Endodermal cell (in vitro differentiated cells): ENCODE measurements at regions not wholly inside any gene's neighbourhood (a gene's known extent, or its start where the extent isn't known, plus 50 kb on each side); places are given as distances from the start of the nearest gene placed in this dataset.

Experiments
- DNase-seq: peaks from one replicate; pipeline ENCODE4 v3.0.0-alpha.2; 2017
- H3K27ac ChIP-seq: 2 replicates; pipeline ENCODE4 v1.5.1; 2013; ENCODE audit warnings: mild to moderate bottlenecking, low read depth, low read length, moderate library complexity
- H3K27me3 ChIP-seq: 2 replicates; pipeline ENCODE4 v1.6.1; 2013; ENCODE audit warnings: mild to moderate bottlenecking, low read length, moderate library complexity; ENCODE audit not compliant: insufficient read depth, control insufficient read depth, poor library complexity, severe bottlenecking
- H3K36me3 ChIP-seq: 2 replicates; pipeline ENCODE4 v1.7.0; 2013; ENCODE audit warnings: mild to moderate bottlenecking, low read length, moderate library complexity; ENCODE audit not compliant: control insufficient read depth, insufficient read depth
- H3K4me1 ChIP-seq: one replicate; pipeline ENCODE4 v1.7.0; 2013; ENCODE audit warnings: low read length; ENCODE audit not compliant: control insufficient read depth, insufficient read depth
- H3K4me3 ChIP-seq: 2 replicates; pipeline ENCODE4 v1.5.1; 2013; ENCODE audit warnings: mild to moderate bottlenecking, low read length, moderate library complexity
- H3K9ac ChIP-seq: 2 replicates; pipeline ENCODE4 v1.6.1; 2013; ENCODE audit warnings: mild to moderate bottlenecking, low read length, moderate library complexity; ENCODE audit not compliant: poor library complexity, severe bottlenecking; ENCODE audit errors: extremely low read depth
- H3K9me3 ChIP-seq: 2 replicates; pipeline ENCODE4 v1.6.1; 2013; ENCODE audit warnings: mild to moderate bottlenecking, low read length, moderate library complexity; ENCODE audit not compliant: control insufficient read depth
- H3K27ac Mint-ChIP-seq: 2 replicates; pipeline ENCODE4 v1.8.0; 2020; ENCODE audit warnings: mixed read lengths
- H3K27me3 Mint-ChIP-seq: 2 replicates; pipeline ENCODE4 v1.8.0; 2021; ENCODE audit warnings: mild to moderate bottlenecking, mixed read lengths; ENCODE audit not compliant: insufficient read depth
- H3K36me3 Mint-ChIP-seq: 2 replicates; pipeline ENCODE4 v1.8.0; 2020; ENCODE audit warnings: low read depth, mixed read lengths
- H3K4me1 Mint-ChIP-seq: 2 replicates; pipeline ENCODE4 v1.8.0; 2020; ENCODE audit warnings: mixed read lengths
- H3K4me3 Mint-ChIP-seq: 2 replicates; pipeline ENCODE4 v1.8.0; 2020; ENCODE audit warnings: mild to moderate bottlenecking, moderate library complexity, mixed read lengths
- H3K9me3 Mint-ChIP-seq: 2 replicates; pipeline ENCODE4 v1.8.0; 2020; ENCODE audit warnings: mild to moderate bottlenecking, mixed read lengths
- WGBS, 2 experiments: methylation state at CpG; one replicate each; pipeline versions ENCODE4 v1.1.5 to v1.1.7; 2013; ENCODE audit warnings: missing lambda C conversion rate in 2 of 2, mixed read lengths in 1 of 2; ENCODE audit not compliant: insufficient coverage in 1 of 2, insufficient read length in 1 of 2; 5-methylcytosine and 5-hydroxymethylcytosine counted together
- TF ChIP-seq, protein P1 (sequence below): fragments of 200-600 bp; sonication (generic); conservative IDR thresholded peaks from 2 replicates; pipeline ENCODE4 v1.5.0; 2021; ENCODE audit warnings: antibody characterized with exemption, mild to moderate bottlenecking

GRCh38 chr4:71095141-71095540 lies 101.7 kb downstream of the DCK start:
- DNase-seq = no peak
- no peaks in the 10 kb centered on the region for H3K27me3 ChIP-seq
- WGBS, 2 experiments = 83 to 89% methylated on average over 1 to 2 of the region's 2 CpGs
- no peak overlapping the region for H3K27ac ChIP-seq
- no peak overlapping the region for H3K4me3 ChIP-seq
- no peaks in the 10 kb centered on the region for H3K4me1 ChIP-seq
- Mint-ChIP-seq H3K4me1 (no peaks in the 10 kb centered on the region), H3K27ac (no peak overlapping the region), H3K27me3 (no peaks in the 10 kb centered on the region), H3K36me3 (no peaks in the 10 kb centered on the region), H3K4me3 (no peak overlapping the region), H3K9me3 (peaks cover 15% of the 10 kb centered on the region)
- H3K9me3 ChIP-seq = peaks cover 4% of the 10 kb centered on the region
- TF ChIP-seq, protein P1, sequence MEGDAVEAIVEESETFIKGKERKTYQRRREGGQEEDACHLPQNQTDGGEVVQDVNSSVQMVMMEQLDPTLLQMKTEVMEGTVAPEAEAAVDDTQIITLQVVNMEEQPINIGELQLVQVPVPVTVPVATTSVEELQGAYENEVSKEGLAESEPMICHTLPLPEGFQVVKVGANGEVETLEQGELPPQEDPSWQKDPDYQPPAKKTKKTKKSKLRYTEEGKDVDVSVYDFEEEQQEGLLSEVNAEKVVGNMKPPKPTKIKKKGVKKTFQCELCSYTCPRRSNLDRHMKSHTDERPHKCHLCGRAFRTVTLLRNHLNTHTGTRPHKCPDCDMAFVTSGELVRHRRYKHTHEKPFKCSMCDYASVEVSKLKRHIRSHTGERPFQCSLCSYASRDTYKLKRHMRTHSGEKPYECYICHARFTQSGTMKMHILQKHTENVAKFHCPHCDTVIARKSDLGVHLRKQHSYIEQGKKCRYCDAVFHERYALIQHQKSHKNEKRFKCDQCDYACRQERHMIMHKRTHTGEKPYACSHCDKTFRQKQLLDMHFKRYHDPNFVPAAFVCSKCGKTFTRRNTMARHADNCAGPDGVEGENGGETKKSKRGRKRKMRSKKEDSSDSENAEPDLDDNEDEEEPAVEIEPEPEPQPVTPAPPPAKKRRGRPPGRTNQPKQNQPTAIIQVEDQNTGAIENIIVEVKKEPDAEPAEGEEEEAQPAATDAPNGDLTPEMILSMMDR = no peak
- no peak overlapping the region for H3K9ac ChIP-seq
- no peaks in the 10 kb centered on the region for H3K36me3 ChIP-seq

DNA sequence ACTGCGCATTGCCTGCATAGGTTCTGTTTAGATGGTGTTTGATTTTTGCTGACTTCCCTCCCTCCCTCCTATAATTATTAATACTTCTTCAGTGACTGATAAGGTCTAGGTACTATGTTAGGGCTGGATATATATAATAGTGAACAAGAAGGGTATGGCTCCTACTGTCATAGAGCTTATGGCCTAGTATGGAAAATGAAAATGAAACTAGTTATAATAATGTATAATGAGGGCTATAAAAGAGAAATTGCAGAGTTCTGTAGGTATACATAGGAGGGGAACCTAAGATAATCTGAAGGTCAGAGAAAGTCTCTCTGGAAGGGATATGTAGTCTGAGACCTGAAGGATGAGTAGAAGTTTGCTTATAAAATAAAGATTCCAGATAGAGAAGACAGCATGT lies 102.1 kb downstream of the DCK start:
- no peak for DNase-seq
- Histone ChIP-seq H3K4me1 (no peaks in the 10 kb centered on the region), H3K27ac (no peak overlapping the region), H3K9ac (no peak overlapping the region), H3K27me3 (no peaks in the 10 kb centered on the region), H3K36me3 (no peaks in the 10 kb centered on the region), H3K4me3 (no peak overlapping the region), H3K9me3 (peaks cover 4% of the 10 kb centered on the region)
- Mint-ChIP-seq H3K4me3 (no peak overlapping the region), H3K27ac (no peak overlapping the region), H3K9me3 (peaks cover 11% of the 10 kb centered on the region), H3K27me3 (no peaks in the 10 kb centered on the region), H3K36me3 (no peaks in the 10 kb centered on the region), H3K4me1 (no peaks in the 10 kb centered on the region)
- TF ChIP-seq, protein P1 = no peak
- WGBS, 2 experiments = 100% methylated on average over 1 of the region's 1 CpG; no CpG with 5 or more reads in 1 of the 2 experiments

- Histone ChIP-seq H3K27me3 (no peaks in the 10 kb centered on the region), H3K36me3 (no peaks in the 10 kb centered on the region), H3K27ac (no peak overlapping the region), H3K4me1 (no peaks in the 10 kb centered on the region), H3K4me3 (no peak overlapping the region), H3K9me3 (no peaks in the 10 kb centered on the region), H3K9ac (no peak overlapping the region)
- Mint-ChIP-seq H3K27ac (no peak overlapping the region), H3K36me3 (no peaks in the 10 kb centered on the region), H3K9me3 (peaks cover 2% of the 10 kb centered on the region), H3K4me3 (no peak overlapping the region), H3K4me1 (no peaks in the 10 kb centered on the region), H3K27me3 (no peaks in the 10 kb centered on the region)
- TF ChIP-seq, protein P1 = no peak
- WGBS, 2 experiments = 95% methylated on average over 2 of the region's 2 CpGs; no CpG with 5 or more reads in 1 of the 2 experiments
- no peak for DNase-seq
Measured at GRCh38 chr4:71107726-71108125, 114.3 kb downstream of the DCK start.
